HL-60 (cell line): ENCODE measurements at regions not wholly inside any gene's neighbourhood (a gene's known extent, or its start where the extent isn't known, plus 50 kb on each side); places are given as distances from the start of the nearest gene placed in this dataset.

Source experiments
- DNase-seq, 2 experiments: peaks; one replicate each; pipeline ENCODE4 v3.0.0-alpha.2; 2010 to 2020; ENCODE audit warnings: low read depth in 1 of 2, low spot score in 1 of 2
- H3K27ac ChIP-seq: fragments of 250-450 bp; sonication (Bioruptor Pico); replicated peaks from 2 replicates; pipeline ENCODE4 v1.5.1; 2020; ENCODE audit warnings: mild to moderate bottlenecking, moderate library complexity
- H3K27me3 ChIP-seq: fragments of 250-450 bp; sonication (Bioruptor Pico); 2 replicates; pipeline ENCODE4 v1.5.1; 2021; ENCODE audit warnings: mild to moderate bottlenecking, moderate library complexity; ENCODE audit not compliant: insufficient read depth, poor library complexity, severe bottlenecking
- H3K4me3 ChIP-seq: replicated peaks from 2 replicates; pipeline ENCODE4 v1.5.1; 2011; ENCODE audit warnings: mild to moderate bottlenecking, control low read depth, low read length; ENCODE audit not compliant: insufficient read depth
- CTCF ChIP-seq: IDR thresholded peaks from one replicate; pipeline ENCODE4 v1.5.1; 2011; ENCODE audit warnings: low read length, control low read depth, inconsistent platforms; ENCODE audit not compliant: insufficient read depth
- GABPA ChIP-seq: IDR thresholded peaks from 2 replicates; pipeline ENCODE4 v1.6.1; 2012; ENCODE audit warnings: low read depth
- POLR2AphosphoS5 ChIP-seq: IDR thresholded peaks from 2 replicates; pipeline ENCODE4 v1.6.1; 2012; ENCODE audit warnings: low read depth
- REST ChIP-seq: IDR thresholded peaks from 2 replicates; pipeline ENCODE4 v1.6.1; 2012; ENCODE audit warnings: low read depth; ENCODE audit not compliant: insufficient replicate concordance
- SPI1 ChIP-seq: IDR thresholded peaks from 2 replicates; pipeline ENCODE4 v1.6.1; 2012; ENCODE audit warnings: low read depth, mild to moderate bottlenecking, borderline replicate concordance

- TF ChIP-seq POLR2AphosphoS5 (no peak), CTCF (no peak), REST (no peak), SPI1 (no peak), GABPA (no peak)
These were observed 222.6 kb downstream of the NPR3 start for GRCh38 chr5:32933692-32934091.

GRCh38 chr5:32934529-32934928, 223.4 kb downstream of the NPR3 start:
- no peak overlapping the region for H3K4me3 ChIP-seq
- H3K27ac ChIP-seq = no peak overlapping the region
- peaks cover under 1% of the 10 kb centered on the region for H3K27me3 ChIP-seq
- no peak for DNase-seq
- TF ChIP-seq SPI1 (no peak), REST (no peak), CTCF (no peak), POLR2AphosphoS5 (no peak), GABPA (no peak)

More at GRCh38 chr5:32933692-32934091, 222.6 kb downstream of the NPR3 start:
- no peak for DNase-seq
- H3K4me3 ChIP-seq = no peak overlapping the region
- H3K27ac ChIP-seq = no peak overlapping the region
- peaks cover 2% of the 10 kb centered on the region for H3K27me3 ChIP-seq

GRCh38 chr5:32935283-32935682, 224.2 kb downstream of the NPR3 start:
- H3K27me3 ChIP-seq = no peaks in the 10 kb centered on the region
- TF ChIP-seq CTCF (no peak), GABPA (no peak), POLR2AphosphoS5 (no peak), REST (no peak), SPI1 (no peak)
- H3K27ac ChIP-seq = no peak overlapping the region
- DNase-seq = no peak
- H3K4me3 ChIP-seq = no peak overlapping the region
